ENCODE measurements at regions not wholly inside any gene's neighbourhood (a gene's known extent, or its start where the extent isn't known, plus 50 kb on each side); places are given as distances from the start of the nearest gene placed in this dataset.

DNA sequence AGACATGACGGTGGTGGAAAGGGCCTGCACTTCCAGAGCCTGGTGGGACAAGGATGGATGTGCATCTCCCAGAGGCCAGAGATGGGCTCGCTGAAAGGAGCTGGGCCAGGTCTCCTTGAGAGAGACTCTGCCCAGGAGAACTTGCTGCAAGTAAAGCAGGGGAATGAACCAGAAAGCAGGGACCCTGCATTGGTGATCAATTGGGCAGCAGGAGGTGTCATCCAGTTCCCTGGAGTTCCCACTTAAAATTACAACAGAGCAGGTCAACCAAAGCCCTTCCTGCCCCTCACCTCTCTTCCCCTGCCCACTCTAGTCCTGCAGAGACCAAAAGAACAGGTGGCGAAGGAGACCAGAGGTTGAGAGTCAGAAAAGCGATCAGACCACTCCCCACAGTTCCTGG, 69.7 kb upstream of the CAB39 start:
- no peak for DNase-seq (ENCODE audit: low read depth in 3 of 3)

DNA sequence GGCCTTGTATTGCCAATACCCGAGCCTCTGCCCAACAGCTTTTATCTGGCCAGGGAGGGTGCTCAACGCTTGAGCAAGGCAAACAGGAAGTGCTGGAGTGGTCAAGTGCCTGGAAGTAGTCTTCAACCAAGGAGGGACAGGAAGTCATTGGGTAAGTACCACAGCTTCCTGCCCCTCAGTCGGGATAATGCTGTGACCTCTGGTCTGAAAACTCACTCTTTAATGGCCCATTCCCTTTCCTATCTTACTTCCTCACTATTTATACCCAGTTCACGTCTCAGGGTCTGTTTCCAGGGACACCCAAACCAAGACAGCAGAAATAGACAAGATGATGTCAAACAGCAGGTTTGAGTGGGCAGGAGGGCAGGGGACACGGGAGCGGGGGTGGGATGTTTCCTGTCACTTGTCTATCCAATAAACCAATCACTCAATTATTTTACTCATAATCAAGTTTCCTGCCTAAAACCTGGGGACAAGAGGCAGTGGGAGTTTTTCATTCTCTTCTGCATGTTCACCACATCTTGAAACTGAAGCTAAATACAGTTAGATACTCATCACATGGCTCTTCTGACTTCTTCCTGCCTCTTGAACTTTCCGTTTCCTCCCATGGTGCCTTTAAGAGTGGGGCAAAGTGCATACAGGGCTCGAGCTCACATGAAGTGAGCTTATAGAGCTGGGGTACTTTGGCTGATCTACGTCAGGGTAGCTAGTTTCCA, 68.9 kb upstream of the CAB39 start:
- DNase-seq (ENCODE audit: low read depth in 3 of 3): peak; percentile 47 to 67 (median 58)

DNA sequence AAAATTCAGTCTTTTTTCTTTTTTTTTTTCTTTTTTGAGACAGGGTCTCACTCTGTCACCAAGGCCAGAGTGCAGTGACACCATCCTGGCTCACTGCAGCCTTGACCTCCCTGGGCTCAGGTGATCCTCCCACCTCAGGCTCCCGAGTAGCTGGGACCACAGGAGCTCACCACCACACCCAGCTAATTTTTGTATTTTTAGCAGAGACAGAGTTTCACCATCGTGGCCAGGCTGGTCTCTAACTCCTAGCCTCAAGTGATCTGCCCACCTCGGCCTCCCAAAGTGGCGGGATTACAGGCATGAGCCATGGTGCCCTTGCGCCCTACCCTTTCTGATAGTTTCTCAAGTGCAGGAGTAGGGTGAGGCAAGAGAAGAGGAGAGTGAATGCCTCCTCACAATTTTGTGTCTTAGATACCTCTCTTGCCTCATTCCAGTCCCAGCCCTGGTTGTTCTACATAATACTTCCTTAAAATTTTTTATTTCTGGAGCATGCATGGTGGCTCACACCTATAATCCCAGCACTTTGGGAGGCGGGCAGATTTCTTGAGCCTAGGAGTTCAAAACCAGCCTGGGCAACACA, 68.2 kb upstream of the CAB39 start:
- no peak for DNase-seq (ENCODE audit: low read depth in 3 of 3)

DNA sequence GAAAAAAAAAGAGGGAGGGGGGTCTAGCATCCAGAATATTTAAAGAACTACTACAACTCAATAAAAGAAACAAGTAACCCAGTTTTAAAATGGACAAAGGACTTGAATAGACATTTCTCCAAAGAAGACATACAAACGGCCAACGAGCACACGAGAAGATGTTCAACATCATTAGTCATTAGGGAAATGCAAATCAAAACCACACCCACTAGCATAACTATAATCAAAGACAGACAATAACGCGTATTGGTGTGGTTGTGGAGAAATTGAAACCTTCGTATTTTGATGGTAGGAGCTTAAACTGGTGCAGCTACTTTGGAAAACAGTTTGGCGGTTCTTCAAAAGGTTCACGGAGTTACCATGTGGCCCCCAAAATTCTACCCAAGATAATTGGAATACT, 64.3 kb upstream of the CAB39 start:
- DNase-seq (ENCODE audit: low read depth in 3 of 3): no peak

DNA sequence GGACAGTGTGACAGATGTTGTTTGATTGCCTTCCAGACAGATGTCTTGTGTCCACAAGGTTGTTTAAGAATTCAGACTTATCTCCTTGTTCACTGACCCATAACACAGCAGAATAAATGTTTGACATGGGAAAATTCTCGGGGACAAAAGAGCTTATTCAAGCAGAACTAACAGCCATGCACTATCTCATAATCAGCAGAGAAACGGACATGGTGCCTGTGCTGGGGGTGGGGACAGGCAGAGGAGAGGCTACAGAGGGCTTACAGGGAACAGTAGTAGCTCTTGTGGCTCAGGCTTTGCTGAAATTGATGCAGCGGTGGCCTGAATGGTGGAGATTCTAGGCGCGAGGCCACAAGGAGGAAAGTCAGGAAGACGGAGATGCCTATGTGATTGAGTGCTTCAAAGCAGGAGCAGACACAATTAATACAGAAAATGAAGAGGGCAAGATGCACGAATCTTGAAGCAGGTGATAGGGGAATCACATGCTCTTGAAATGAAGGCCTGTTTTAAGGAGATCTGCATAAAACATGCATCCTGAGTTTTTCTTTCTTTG, 62.0 kb upstream of the CAB39 start:
- DNase-seq (ENCODE audit: low read depth in 3 of 3): no peak

DNA sequence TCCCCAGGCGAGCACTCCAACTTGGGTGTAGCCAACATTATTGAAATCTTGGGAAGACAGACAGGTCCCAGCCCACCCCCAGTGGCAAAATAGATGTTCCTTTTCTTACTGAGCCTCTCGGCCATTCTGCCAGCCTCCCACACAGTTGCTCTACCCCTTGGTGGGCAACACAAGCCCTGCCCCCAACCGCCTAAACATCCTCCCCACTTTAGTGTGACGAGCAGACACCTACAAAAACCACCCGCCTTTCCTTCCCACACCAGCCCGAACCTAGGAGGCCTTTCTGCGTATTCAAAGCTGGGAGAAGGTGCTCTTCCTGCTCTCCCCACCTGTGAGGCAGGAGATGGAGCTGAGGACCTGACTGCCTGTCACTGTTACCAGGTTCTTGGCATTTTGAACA, 58.6 kb upstream of the CAB39 start:
- no peak for DNase-seq (ENCODE audit: low read depth in 3 of 3)

DNA sequence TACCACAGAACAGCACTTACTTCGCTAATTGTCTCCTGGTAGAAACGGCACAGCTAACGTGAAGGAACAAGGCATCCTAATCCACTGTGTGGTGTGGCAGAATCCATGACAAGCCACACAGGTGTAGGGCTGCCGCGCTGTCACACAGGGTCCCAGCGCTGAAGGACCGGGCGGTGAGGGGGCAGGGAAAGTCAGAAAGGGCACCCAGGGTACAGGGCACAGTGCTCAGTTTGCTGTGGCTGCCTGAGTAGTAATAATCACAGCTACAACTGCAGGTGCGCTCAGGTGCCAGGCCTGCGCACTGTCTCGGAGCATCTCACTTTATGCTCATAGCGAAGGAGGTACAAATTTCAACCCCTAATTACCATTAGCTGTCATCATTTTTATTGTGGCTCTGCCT, 55.2 kb upstream of the CAB39 start:
- no peak for DNase-seq (ENCODE audit: low read depth in 3 of 3)

DNA sequence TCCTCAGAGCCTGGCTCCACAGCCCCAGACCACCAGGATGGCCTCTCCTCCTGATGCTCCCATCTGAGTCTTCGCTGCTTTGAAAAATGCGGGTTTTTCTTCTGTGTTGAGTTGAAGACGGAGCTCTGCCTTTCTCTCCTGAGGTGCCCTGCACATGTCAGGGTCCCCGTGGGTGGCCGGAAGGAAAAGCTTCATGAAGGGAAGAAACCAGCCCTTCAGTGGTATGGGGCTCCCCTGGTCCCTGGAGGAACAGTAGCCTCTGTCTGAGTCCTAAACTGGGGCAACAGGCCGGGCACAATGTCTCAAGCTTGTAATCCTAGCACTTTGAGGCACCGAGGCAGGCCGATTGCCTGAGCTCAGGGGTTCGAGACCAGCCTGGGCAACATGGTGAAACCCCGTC, 54.7 kb upstream of the CAB39 start:
- peak in 1 of 3 donors; percentile 16 for DNase-seq (ENCODE audit: low read depth in 3 of 3)

DNA sequence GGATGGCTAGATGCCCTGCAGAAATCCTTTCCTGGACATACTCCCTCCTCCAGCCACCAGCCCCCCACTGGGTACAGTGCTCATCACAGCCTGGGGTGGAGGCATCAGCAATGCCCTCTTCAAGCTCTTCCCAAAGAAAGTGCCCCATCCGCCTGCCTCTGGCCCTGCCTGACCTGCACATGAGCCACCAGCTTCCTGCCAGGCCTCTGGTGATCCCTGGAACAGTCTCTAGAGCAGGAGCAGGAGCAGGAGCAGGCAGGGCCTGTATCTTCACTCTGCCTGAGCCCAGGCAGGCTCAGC, 54.1 kb upstream of the CAB39 start:
- DNase-seq (ENCODE audit: low read depth in 3 of 3): no peak

DNA sequence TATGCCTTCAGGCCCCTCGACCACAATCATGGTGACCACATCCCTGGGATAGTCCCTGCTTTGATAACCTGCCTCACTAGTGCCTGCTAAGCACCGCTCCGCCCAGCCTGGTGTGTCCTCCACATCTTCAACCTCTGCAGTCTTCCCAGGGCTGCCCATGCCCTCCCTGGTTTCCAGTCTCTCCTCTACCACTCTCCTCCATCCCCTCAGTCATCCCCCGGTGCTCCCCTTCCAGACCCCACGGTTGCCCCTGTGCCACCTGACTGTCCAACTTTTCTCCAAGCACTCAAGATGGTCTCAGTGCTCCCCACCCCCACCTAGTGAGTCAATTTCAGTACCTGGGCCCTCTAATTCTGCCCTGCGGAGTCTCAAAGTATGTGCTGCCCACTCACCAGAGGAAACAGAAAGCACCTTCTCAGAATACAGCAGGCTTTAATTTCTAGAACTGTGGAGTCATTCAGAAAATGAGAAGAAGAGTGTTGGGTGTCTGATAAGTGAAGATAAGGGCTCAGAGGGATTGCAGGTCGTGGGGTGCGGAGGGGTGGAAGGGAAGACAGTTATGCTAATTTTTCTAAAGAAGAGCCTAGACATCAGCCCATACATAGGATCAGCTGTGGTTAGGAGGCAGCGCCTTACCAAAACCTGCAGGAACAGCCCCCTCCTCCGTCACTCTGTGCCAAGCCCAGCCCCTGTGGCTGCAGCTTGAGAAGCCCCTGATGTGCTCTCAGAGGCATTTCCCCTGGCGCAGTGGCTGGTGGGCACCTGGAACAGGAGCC, 53.6 kb upstream of the CAB39 start:
- peak; percentile 51 to 77 (median 71) for DNase-seq (ENCODE audit: low read depth in 3 of 3)

DNA sequence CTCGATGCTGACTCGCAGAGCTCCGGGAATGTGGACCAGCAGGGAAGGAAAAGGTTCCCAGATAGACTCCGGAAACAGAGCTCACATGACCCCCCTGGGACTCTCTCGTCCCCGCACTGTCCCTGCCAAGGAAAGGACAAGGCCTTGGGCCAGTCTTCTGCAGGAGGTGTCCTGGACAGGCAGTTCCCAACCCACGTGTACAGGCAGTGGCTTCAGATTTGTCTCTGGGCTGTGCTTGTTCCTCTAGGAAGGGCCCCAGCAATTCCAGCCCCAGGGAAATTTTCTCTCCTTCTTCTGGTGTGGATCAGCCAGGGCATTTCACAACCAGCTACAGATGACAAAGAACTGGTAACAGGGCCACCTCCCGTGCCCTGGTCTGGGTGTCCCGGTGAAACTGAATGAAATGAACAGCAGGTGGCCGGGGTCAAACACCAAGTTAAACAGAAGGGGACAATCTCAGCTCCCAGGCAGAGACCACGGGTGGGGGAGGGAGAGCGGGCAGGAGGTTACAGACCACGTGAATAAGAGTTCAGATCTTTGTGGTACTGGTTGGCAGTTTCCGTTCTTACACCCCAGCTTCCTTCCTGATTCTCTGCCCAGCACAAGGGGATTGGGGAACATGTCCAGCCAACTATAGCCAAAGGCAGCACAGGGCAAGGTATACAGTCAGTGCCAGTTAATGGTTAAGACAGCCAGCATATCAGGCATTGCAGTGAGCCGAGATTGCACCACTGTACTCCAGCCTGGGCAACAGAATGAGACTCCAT, 52.2 kb upstream of the CAB39 start:
- DNase-seq (ENCODE audit: low read depth in 3 of 3): peak in 1 of 3 donors; percentile 63

DNA sequence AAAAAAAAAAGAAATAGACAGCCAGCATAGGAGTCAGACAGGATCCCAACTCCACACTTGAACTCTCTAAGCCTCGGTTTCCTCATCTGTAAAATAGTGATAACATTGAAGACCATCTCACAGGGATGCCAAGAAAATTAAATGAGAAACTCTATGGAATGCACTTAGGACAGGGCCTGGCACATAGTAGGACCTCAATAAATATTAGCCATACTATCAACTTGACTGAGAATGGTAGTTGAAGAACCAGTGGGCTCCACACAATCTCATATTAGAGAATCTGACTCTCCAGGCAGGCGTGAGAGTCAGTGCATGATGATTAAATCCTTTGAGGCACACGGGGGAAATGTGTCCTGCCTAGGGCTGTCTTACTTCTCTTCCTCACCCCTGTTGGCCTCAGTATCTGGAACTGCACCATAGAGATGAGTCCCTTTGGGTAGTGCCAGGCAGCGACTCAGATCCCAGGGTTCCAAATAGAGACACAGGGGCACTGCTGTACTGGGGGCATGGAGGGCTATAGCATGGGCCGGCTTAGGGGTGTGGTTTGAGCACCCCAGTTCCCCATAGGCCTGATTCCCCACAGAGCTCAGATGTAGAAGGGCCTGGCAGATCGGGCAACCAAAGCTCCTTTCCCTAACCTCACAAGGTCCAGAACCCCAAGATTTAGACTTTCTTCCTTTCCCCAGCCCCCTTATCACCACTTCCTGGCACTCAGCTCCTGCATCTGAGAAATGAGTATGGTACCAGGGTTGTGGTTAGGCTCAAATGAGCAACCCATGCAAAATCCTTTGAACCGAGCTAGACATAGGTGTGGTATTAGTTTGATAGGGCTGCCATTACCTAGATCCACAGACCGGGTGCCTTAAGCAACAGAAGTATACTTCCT, 51.3 kb upstream of the CAB39 start:
- DNase-seq (ENCODE audit: low read depth in 3 of 3): peak in 2 of 3 donors; percentile 48 to 56
